Caco-2 (cell line): ENCODE measurements at regions not wholly inside any gene's neighbourhood (a gene's known extent, or its start where the extent isn't known, plus 50 kb on each side); places are given as distances from the start of the nearest gene placed in this dataset.
"Not testable (repeated sequence)": the region's sequence is repeated elsewhere in the genome, so short reads cannot be mapped to it uniquely, and the experiment has no call there.

ENCODE experiments used
- BruUV-seq: library from RNA; stranded (reverse); fragments of 400-500 nt; replicated peaks from 2 replicates; lab custom pipeline; 2021; lab: Mats Ljungman, UMichigan
- CTCF ChIA-PET: fragments of 300-600 bp; sonication (Branson Sonifier 250); formaldehyde crosslinking; loops from one replicate; lab custom pipeline; 2022; ENCODE audit warnings: antibody characterized with exemption; lab: Charles Lee
- POLR2A ChIA-PET: fragments of 300-600 bp; sonication (Branson Sonifier 250); formaldehyde crosslinking; loops from one replicate; lab custom pipeline; 2022; ENCODE audit warnings: antibody characterized with exemption; lab: Charles Lee
- DNase-seq, 2 experiments: peaks; one replicate each; pipeline versions ENCODE4 v3.0.0 to v3.0.0-alpha.2; 2020 to 2022
- H3K27me3 ChIP-seq: replicated peaks from 2 replicates; pipeline ENCODE4 v1.6.0; 2011; ENCODE audit warnings: low read length; ENCODE audit not compliant: control insufficient read depth, insufficient read depth
- H3K36me3 ChIP-seq: 2 replicates; pipeline ENCODE4 v1.5.1; 2011; ENCODE audit warnings: low read length; ENCODE audit not compliant: control insufficient read depth, insufficient read depth
- H3K4me1 ChIP-seq: fragments of 250-450 bp; sonication (Bioruptor Pico); 2 replicates; pipeline ENCODE4 v1.5.1; 2020; ENCODE audit warnings: mild to moderate bottlenecking
- H3K4me3 ChIP-seq: 2 replicates; pipeline ENCODE4 v1.5.1; 2011; ENCODE audit warnings: low read depth, mild to moderate bottlenecking, control low read depth, low read length
- H3K9me3 ChIP-seq: fragments of 250-450 bp; sonication (Bioruptor Pico); 2 replicates; pipeline ENCODE4 v1.5.1; 2020; ENCODE audit warnings: mild to moderate bottlenecking, moderate library complexity
- H3K27ac Mint-ChIP-seq: one replicate; pipeline ENCODE4 v1.8.0; 2022; ENCODE audit warnings: mixed read lengths; ENCODE audit not compliant: unreplicated experiment
- H3K27me3 Mint-ChIP-seq: one replicate; pipeline ENCODE4 v1.8.0; 2022; ENCODE audit warnings: mixed read lengths; ENCODE audit not compliant: insufficient read depth, unreplicated experiment
- H3K36me3 Mint-ChIP-seq: one replicate; pipeline ENCODE4 v1.8.0; 2022; ENCODE audit warnings: mild to moderate bottlenecking, mixed read lengths; ENCODE audit not compliant: insufficient read depth, unreplicated experiment
- H3K4me1 Mint-ChIP-seq: one replicate; pipeline ENCODE4 v1.8.0; 2022; ENCODE audit warnings: low read depth, mixed read lengths; ENCODE audit not compliant: unreplicated experiment
- H3K4me3 Mint-ChIP-seq: one replicate; pipeline ENCODE4 v1.8.0; 2022; ENCODE audit warnings: mild to moderate bottlenecking, moderate library complexity, mixed read lengths; ENCODE audit not compliant: unreplicated experiment
- H3K9me3 Mint-ChIP-seq: one replicate; pipeline ENCODE4 v1.8.0; 2022; ENCODE audit warnings: mixed read lengths; ENCODE audit not compliant: unreplicated experiment
- CTCF ChIP-seq, 2 experiments: fragments of 200-600 bp in 1 of 2; IDR thresholded peaks; 1 replicate in 1 of 2; 2 replicates in 1 of 2; pipeline versions ENCODE4 v1.5.1 to v1.8.0; 2011 to 2022; ENCODE audit warnings: antibody characterized with exemption in 1 of 2, control low read depth in 1 of 2, inconsistent platforms in 1 of 2, low read depth in 1 of 2, low read length in 1 of 2, mild to moderate bottlenecking in 1 of 2, moderate library complexity in 1 of 2; ENCODE audit not compliant: insufficient read depth in 1 of 2, severe bottlenecking in 1 of 2, unreplicated experiment in 1 of 2
- intact Hi-C: fragments of 100-400 bp; cut with micrococcal nuclease; formaldehyde crosslinking; loops from one replicate; pipeline ENCODE4 v1.10.0; 2022; ENCODE audit not compliant: unreplicated experiment

- intact Hi-C loops = no loop called here
- ChIA-PET POLR2A (no interaction called here), CTCF (no interaction called here)
- no peak for TF ChIP-seq CTCF (IDR thresholded peaks at IDR 0.05; ENCODE audit: insufficient read depth in 1 of 2, low read depth in 1 of 2, low read length in 1 of 2, severe bottlenecking in 1 of 2, unreplicated experiment in 1 of 2)
- H3K9me3 Mint-ChIP-seq = no peaks in the 10 kb centered on the region
- BruUV-seq = no TSS peak
- H3K4me3 Mint-ChIP-seq = no peak overlapping the region
- H3K4me1 Mint-ChIP-seq = no peaks in the 10 kb centered on the region
- peaks cover 12% of the 10 kb centered on the region for H3K27me3 Mint-ChIP-seq
- H3K4me3 ChIP-seq = no peak overlapping the region
- no peaks in the 10 kb centered on the region for H3K4me1 ChIP-seq
- H3K27ac Mint-ChIP-seq = no peak overlapping the region
- H3K9me3 ChIP-seq = no peaks in the 10 kb centered on the region
- DNase-seq = no peak
- H3K27me3 ChIP-seq = no peaks in the 10 kb centered on the region
- H3K36me3 ChIP-seq = no peaks in the 10 kb centered on the region
- H3K36me3 Mint-ChIP-seq = no peaks in the 10 kb centered on the region
Measured at GRCh38 chr12:131269551-131269950, 315.8 kb downstream of the ADGRD1 start.

GRCh38 chr12:131269977-131270376 lies 316.3 kb downstream of the ADGRD1 start:
- H3K36me3 Mint-ChIP-seq, H3K9me3 Mint-ChIP-seq, H3K4me3 Mint-ChIP-seq, POLR2A ChIA-PET, H3K4me3 ChIP-seq, H3K36me3 ChIP-seq, H3K4me1 ChIP-seq, H3K27me3 ChIP-seq, intact Hi-C loops, H3K27ac Mint-ChIP-seq, DNase-seq, H3K4me1 Mint-ChIP-seq, BruUV-seq, H3K9me3 ChIP-seq, CTCF ChIA-PET, H3K27me3 Mint-ChIP-seq: not testable (repeated sequence)

DNA sequence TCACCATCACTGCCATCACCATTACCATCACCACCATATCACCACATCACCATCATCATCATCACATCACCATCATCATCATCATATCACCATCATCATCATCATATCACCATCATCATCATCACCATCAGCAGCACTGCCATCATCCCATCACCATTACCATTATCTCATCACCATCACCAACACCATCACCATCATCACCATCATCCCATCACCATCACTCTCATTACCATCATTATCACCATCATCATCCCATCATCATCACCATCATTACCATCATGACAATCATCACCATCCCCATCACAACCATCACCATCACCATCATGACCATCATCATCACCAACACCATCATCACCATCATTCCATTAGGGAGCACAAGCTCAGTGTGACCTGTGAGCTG lies 318.0 kb downstream of the ADGRD1 start:
- peaks cover 4% of the 10 kb centered on the region for H3K27me3 Mint-ChIP-seq

GRCh38 chr12:131272283-131272814 lies 318.6 kb downstream of the ADGRD1 start:
- CTCF ChIA-PET = interaction anchor here (0.6 kb wide), 1 partner anchor 117 kb away, joined by 3 read pairs; no protein-coding TSS in a partner anchor
- H3K4me1 ChIP-seq, H3K36me3 ChIP-seq, POLR2A ChIA-PET, H3K9me3 ChIP-seq, H3K4me3 Mint-ChIP-seq, H3K9me3 Mint-ChIP-seq, intact Hi-C loops, H3K27me3 Mint-ChIP-seq, H3K27me3 ChIP-seq, DNase-seq, H3K4me3 ChIP-seq, BruUV-seq, H3K36me3 Mint-ChIP-seq, H3K27ac Mint-ChIP-seq, H3K4me1 Mint-ChIP-seq: not testable (repeated sequence)

More for the DNA sequence above, 318.0 kb downstream of the ADGRD1 start:
- H3K4me3 Mint-ChIP-seq = no peak overlapping the region
- no peaks in the 10 kb centered on the region for H3K9me3 Mint-ChIP-seq
- no peaks in the 10 kb centered on the region for H3K4me1 Mint-ChIP-seq
- DNase-seq = no peak
- Histone ChIP-seq H3K36me3 (no peaks in the 10 kb centered on the region), H3K4me3 (no peak overlapping the region), H3K4me1 (no peaks in the 10 kb centered on the region), H3K27me3 (no peaks in the 10 kb centered on the region), H3K9me3 (no peaks in the 10 kb centered on the region)
- ChIA-PET CTCF (interaction anchor here (0.6 kb wide), 1 partner anchor 116 kb away, joined by 3 read pairs; no protein-coding TSS in a partner anchor), POLR2A (no interaction called here)
- TF ChIP-seq CTCF (IDR thresholded peaks at IDR 0.05; ENCODE audit: insufficient read depth in 1 of 2, low read depth in 1 of 2, low read length in 1 of 2, severe bottlenecking in 1 of 2, unreplicated experiment in 1 of 2) = no peak
- no peaks in the 10 kb centered on the region for H3K36me3 Mint-ChIP-seq
- H3K27ac Mint-ChIP-seq = no peak overlapping the region
- no TSS peak for BruUV-seq
- intact Hi-C loops = no loop called here
